GM12878 (cell line): ENCODE measurements at regions not wholly inside any gene's neighbourhood (a gene's known extent, or its start where the extent isn't known, plus 50 kb on each side); places are given as distances from the start of the nearest gene placed in this dataset.

ENCODE experiments used
- ATAC-seq: fragments of 200-7000 bp; cut with Tn5 transposase; 3 replicates; pipeline ENCODE4 v1.9.1; 2020; ENCODE audit warnings: mild to moderate bottlenecking, moderate library complexity
- BruUV-seq: library from RNA; stranded (reverse); fragments of 400-500 nt; replicated peaks from 2 replicates; lab custom pipeline; 2021; lab: Mats Ljungman, UMichigan
- CTCF ChIA-PET: fragments of 300-600 bp; sonication (Branson Sonifier 250); formaldehyde crosslinking; extraction: SDS; loops from one replicate; lab custom pipeline; 2021; ENCODE audit warnings: inconsistent platforms; lab: Yijun Ruan, JAX
- POLR2A ChIA-PET: fragments of 350-600 bp; formaldehyde crosslinking; extraction: SDS; loops from one replicate; lab custom pipeline; 2021; ENCODE audit warnings: inconsistent platforms; lab: Charles Lee
- RAD21 ChIA-PET: fragments of 300-600 bp; sonication (Branson Sonifier 250); formaldehyde crosslinking; loops from one replicate; lab custom pipeline; 2023; ENCODE audit warnings: antibody characterized with exemption; ENCODE audit not compliant: unreplicated experiment; lab: Charles Lee
- SMC1A ChIA-PET: fragments of 300-600 bp; sonication (Branson Sonifier 250); formaldehyde crosslinking; loops from one replicate; lab custom pipeline; 2023; ENCODE audit not compliant: unreplicated experiment, uncharacterized antibody; lab: Charles Lee
- DNase-seq: peaks from one replicate; pipeline ENCODE4 v3.0.0-alpha.2; 2011; ENCODE audit warnings: low read depth, low spot score
- FAIRE-seq: peaks from 3 replicates; lab custom pipeline; 2011; peaks lifted over from hg19 to GRCh38; lab: Jason Lieb, UNC
- H2AFZ ChIP-seq: 2 replicates; pipeline ENCODE4 v1.6.0; 2011; ENCODE audit warnings: low read depth, low read length, control low read depth; ENCODE audit not compliant: control insufficient read depth
- H3K27ac ChIP-seq: 2 replicates; pipeline ENCODE4 v1.5.1; 2011; ENCODE audit warnings: control low read depth; ENCODE audit not compliant: control insufficient read depth, insufficient read depth
- H3K27me3 ChIP-seq, 2 experiments: replicated peaks in 1 of 2; 2 replicates each; pipeline versions ENCODE4 v1.6.0 to v1.6.1; 2011; ENCODE audit warnings: low read length in 1 of 2; ENCODE audit not compliant: control insufficient read depth in 2 of 2, insufficient read depth in 2 of 2
- H3K36me3 ChIP-seq, 2 experiments: 2 replicates each; pipeline ENCODE4 v1.5.1; 2011; ENCODE audit warnings: low read length in 1 of 2; ENCODE audit not compliant: control insufficient read depth in 2 of 2, insufficient read depth in 2 of 2
- H3K4me1 ChIP-seq: 2 replicates; pipeline ENCODE4 v1.6.1; 2011; ENCODE audit warnings: mild to moderate bottlenecking, low read length, moderate library complexity, mixed read lengths; ENCODE audit not compliant: control insufficient read depth, insufficient read depth
- H3K4me2 ChIP-seq: 2 replicates; pipeline ENCODE4 v1.6.0; 2011; ENCODE audit warnings: control low read depth; ENCODE audit not compliant: control insufficient read depth, insufficient read depth
- H3K4me3 ChIP-seq: fragments of 200-600 bp; sonication (generic); 2 replicates; pipeline ENCODE4 v1.5.1; 2016
- H3K79me2 ChIP-seq: 2 replicates; pipeline ENCODE4 v1.6.0; 2011; ENCODE audit warnings: low read length; ENCODE audit not compliant: control insufficient read depth, insufficient read depth
- H3K9ac ChIP-seq: 2 replicates; pipeline ENCODE4 v1.8.0; 2011; ENCODE audit warnings: low read length, control low read depth, mixed read lengths; ENCODE audit not compliant: control insufficient read depth, insufficient read depth
- H3K9me3 ChIP-seq: replicated peaks from 3 replicates; pipeline ENCODE4 v1.5.1; 2011; ENCODE audit warnings: mild to moderate bottlenecking, low read length; ENCODE audit not compliant: control insufficient read depth, insufficient read depth
- H4K20me1 ChIP-seq: 2 replicates; pipeline ENCODE4 v1.6.0; 2011; ENCODE audit not compliant: control insufficient read depth, insufficient read depth
- BCL11A ChIP-seq: IDR thresholded peaks from 2 replicates; pipeline ENCODE4 v1.6.1; 2011; ENCODE audit warnings: low read depth, low read length
- CBFB ChIP-seq: IDR thresholded peaks from 2 replicates; pipeline ENCODE4 v1.6.1; 2016; ENCODE audit warnings: antibody characterized with exemption, low read depth
- GATAD2B ChIP-seq: fragments of 450-650 bp; conservative IDR thresholded peaks from 2 replicates; pipeline ENCODE4 v1.6.1; 2017; ENCODE audit warnings: low read depth, mild to moderate bottlenecking, moderate library complexity
- MEF2B ChIP-seq: fragments of 450-650 bp; IDR thresholded peaks from 2 replicates; pipeline ENCODE4 v1.6.1; 2018; ENCODE audit warnings: mild to moderate bottlenecking, moderate library complexity; ENCODE audit not compliant: partially characterized antibody, poor library complexity, severe bottlenecking
- NFXL1 ChIP-seq: fragments of 450-650 bp; IDR thresholded peaks from 2 replicates; pipeline ENCODE4 v1.6.1; 2017; ENCODE audit warnings: antibody characterized with exemption, mild to moderate bottlenecking, borderline replicate concordance
- NFYA ChIP-seq: IDR thresholded peaks from 2 replicates; pipeline ENCODE4 v1.6.1; 2011; ENCODE audit warnings: low read depth, mild to moderate bottlenecking, low read length, improper control_type of control experiment, borderline replicate concordance
- RFX5 ChIP-seq: IDR thresholded peaks from 2 replicates; pipeline ENCODE4 v1.6.1; 2011; ENCODE audit warnings: low read depth, low read length, improper control_type of control experiment
- SPI1 ChIP-seq: IDR thresholded peaks from 2 replicates; pipeline ENCODE4 v1.6.1; 2011; ENCODE audit warnings: low read depth, mild to moderate bottlenecking, low read length, moderate library complexity, borderline replicate concordance; ENCODE audit not compliant: insufficient read depth
- STAT1 ChIP-seq: fragments of 450-650 bp; conservative IDR thresholded peaks from 2 replicates; pipeline ENCODE4 v1.6.1; 2014; ENCODE audit warnings: antibody characterized with exemption, mild to moderate bottlenecking
- WRNIP1 ChIP-seq: IDR thresholded peaks from 2 replicates; pipeline ENCODE4 v1.6.1; 2011; ENCODE audit warnings: low read depth, low read length, improper control_type of control experiment, borderline replicate concordance
- YY1 ChIP-seq: IDR thresholded peaks from 2 replicates; pipeline ENCODE4 v1.6.1; 2011; ENCODE audit warnings: low read depth, mild to moderate bottlenecking, low read length
- ZNF217 ChIP-seq: fragments of 450-650 bp; IDR thresholded peaks from 2 replicates; pipeline ENCODE4 v1.6.1; 2017; ENCODE audit warnings: antibody characterized with exemption, mild to moderate bottlenecking
- WGBS: methylation state at CpG from one replicate; pipeline ENCODE4 v1.1.6; 2016; ENCODE audit warnings: low lambda C conversion rate; ENCODE audit not compliant: insufficient replicate concordance, insufficient coverage; ENCODE audit errors: missing lambda C conversion rate; 5-methylcytosine and 5-hydroxymethylcytosine counted together
- in situ Hi-C: fragments of 300-500 bp; cut with MboI; formaldehyde crosslinking; loops from 9 replicates; pipeline ENCODE4 v1.14.3; 2018; ENCODE audit warnings: mixed read lengths
- intact Hi-C: fragments of 100-400 bp; cut with micrococcal nuclease; formaldehyde crosslinking; loops from one replicate; pipeline ENCODE4 v1.14.2; 2022; ENCODE audit not compliant: unreplicated experiment
- TF ChIP-seq, protein P1 (sequence below): fragments of 150-350 bp; IDR thresholded peaks from 2 replicates; pipeline ENCODE4 v1.6.1; 2016; ENCODE audit warnings: low read depth, low read length
- TF ChIP-seq, protein P2 (sequence below): fragments of 450-650 bp; formaldehyde crosslinking; IDR thresholded peaks from 2 replicates; pipeline ENCODE4 v1.4.0; 2020; ENCODE audit warnings: mild to moderate bottlenecking, moderate library complexity
- TF ChIP-seq, protein P3 (sequence below): fragments of 450-650 bp; IDR thresholded peaks from 2 replicates; pipeline ENCODE4 v1.6.1; 2017; ENCODE audit warnings: mild to moderate bottlenecking, moderate library complexity

DNA sequence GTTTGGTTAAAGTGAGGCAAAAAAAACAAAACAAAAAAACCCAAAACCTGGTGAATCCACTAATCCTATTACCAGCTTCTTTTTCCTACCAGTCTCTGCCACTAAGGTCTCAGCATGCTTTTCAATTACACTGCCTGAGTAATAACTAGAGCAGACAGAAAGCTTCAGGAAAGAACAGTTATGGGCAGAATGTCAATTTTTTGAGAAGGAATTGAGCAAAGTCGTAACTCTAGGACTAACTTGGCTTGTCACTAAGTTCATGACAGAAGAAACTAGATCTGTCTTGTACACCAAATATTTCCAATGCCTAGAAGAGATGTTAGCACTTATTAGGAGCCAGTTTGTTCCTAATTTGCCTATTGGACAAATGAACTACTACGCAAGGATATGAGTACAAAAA is 148.8 kb upstream of the CNOT2 start:
- ChIA-PET RAD21 (no interaction called here), SMC1A (no interaction called here), POLR2A (no interaction called here), CTCF (interaction anchor here (0.9 kb wide), 1 partner anchor 19 kb away, joined by 3 read pairs; no protein-coding TSS in a partner anchor)
- ATAC-seq (no peak), DNase-seq (no peak), FAIRE-seq (no peak)
- Histone ChIP-seq H3K4me3 (no peak overlapping the region), H3K9me3 (no peaks in the 10 kb centered on the region; the same call in 2 of the 3 replicates), H3K4me1 (no peaks in the 10 kb centered on the region), H2AFZ (no peak overlapping the region), H4K20me1 (no peaks in the 10 kb centered on the region), H3K27me3 (no peaks in the 10 kb centered on the region), H3K9ac (no peak overlapping the region), H3K79me2 (no peaks in the 10 kb centered on the region), H3K4me2 (no peak overlapping the region), H3K36me3 (no peaks in the 10 kb centered on the region), H3K27ac (no peak overlapping the region)
- intact Hi-C loops (no loop called here), in situ Hi-C loops (no loop called here)
- BruUV-seq, result no TSS peak
- WGBS, result 55% methylated on average over 2 of the region's 2 CpGs
- TF ChIP-seq, protein P1, sequence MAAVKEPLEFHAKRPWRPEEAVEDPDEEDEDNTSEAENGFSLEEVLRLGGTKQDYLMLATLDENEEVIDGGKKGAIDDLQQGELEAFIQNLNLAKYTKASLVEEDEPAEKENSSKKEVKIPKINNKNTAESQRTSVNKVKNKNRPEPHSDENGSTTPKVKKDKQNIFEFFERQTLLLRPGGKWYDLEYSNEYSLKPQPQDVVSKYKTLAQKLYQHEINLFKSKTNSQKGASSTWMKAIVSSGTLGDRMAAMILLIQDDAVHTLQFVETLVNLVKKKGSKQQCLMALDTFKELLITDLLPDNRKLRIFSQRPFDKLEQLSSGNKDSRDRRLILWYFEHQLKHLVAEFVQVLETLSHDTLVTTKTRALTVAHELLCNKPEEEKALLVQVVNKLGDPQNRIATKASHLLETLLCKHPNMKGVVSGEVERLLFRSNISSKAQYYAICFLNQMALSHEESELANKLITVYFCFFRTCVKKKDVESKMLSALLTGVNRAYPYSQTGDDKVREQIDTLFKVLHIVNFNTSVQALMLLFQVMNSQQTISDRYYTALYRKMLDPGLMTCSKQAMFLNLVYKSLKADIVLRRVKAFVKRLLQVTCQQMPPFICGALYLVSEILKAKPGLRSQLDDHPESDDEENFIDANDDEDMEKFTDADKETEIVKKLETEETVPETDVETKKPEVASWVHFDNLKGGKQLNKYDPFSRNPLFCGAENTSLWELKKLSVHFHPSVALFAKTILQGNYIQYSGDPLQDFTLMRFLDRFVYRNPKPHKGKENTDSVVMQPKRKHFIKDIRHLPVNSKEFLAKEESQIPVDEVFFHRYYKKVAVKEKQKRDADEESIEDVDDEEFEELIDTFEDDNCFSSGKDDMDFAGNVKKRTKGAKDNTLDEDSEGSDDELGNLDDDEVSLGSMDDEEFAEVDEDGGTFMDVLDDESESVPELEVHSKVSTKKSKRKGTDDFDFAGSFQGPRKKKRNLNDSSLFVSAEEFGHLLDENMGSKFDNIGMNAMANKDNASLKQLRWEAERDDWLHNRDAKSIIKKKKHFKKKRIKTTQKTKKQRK, result no peak
- TF ChIP-seq YY1 (no peak), WRNIP1 (no peak), ZNF217 (no peak), MEF2B (no peak), NFYA (no peak), SPI1 (no peak), STAT1 (no peak), NFXL1 (no peak), RFX5 (no peak), BCL11A (no peak), CBFB (no peak), GATAD2B (no peak)
- TF ChIP-seq, protein P2, sequence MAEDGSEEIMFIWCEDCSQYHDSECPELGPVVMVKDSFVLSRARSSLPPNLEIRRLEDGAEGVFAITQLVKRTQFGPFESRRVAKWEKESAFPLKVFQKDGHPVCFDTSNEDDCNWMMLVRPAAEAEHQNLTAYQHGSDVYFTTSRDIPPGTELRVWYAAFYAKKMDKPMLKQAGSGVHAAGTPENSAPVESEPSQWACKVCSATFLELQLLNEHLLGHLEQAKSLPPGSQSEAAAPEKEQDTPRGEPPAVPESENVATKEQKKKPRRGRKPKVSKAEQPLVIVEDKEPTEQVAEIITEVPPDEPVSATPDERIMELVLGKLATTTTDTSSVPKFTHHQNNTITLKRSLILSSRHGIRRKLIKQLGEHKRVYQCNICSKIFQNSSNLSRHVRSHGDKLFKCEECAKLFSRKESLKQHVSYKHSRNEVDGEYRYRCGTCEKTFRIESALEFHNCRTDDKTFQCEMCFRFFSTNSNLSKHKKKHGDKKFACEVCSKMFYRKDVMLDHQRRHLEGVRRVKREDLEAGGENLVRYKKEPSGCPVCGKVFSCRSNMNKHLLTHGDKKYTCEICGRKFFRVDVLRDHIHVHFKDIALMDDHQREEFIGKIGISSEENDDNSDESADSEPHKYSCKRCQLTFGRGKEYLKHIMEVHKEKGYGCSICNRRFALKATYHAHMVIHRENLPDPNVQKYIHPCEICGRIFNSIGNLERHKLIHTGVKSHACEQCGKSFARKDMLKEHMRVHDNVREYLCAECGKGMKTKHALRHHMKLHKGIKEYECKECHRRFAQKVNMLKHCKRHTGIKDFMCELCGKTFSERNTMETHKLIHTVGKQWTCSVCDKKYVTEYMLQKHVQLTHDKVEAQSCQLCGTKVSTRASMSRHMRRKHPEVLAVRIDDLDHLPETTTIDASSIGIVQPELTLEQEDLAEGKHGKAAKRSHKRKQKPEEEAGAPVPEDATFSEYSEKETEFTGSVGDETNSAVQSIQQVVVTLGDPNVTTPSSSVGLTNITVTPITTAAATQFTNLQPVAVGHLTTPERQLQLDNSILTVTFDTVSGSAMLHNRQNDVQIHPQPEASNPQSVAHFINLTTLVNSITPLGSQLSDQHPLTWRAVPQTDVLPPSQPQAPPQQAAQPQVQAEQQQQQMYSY (CRISPR knock-in tag), result no peak
- TF ChIP-seq, protein P3, sequence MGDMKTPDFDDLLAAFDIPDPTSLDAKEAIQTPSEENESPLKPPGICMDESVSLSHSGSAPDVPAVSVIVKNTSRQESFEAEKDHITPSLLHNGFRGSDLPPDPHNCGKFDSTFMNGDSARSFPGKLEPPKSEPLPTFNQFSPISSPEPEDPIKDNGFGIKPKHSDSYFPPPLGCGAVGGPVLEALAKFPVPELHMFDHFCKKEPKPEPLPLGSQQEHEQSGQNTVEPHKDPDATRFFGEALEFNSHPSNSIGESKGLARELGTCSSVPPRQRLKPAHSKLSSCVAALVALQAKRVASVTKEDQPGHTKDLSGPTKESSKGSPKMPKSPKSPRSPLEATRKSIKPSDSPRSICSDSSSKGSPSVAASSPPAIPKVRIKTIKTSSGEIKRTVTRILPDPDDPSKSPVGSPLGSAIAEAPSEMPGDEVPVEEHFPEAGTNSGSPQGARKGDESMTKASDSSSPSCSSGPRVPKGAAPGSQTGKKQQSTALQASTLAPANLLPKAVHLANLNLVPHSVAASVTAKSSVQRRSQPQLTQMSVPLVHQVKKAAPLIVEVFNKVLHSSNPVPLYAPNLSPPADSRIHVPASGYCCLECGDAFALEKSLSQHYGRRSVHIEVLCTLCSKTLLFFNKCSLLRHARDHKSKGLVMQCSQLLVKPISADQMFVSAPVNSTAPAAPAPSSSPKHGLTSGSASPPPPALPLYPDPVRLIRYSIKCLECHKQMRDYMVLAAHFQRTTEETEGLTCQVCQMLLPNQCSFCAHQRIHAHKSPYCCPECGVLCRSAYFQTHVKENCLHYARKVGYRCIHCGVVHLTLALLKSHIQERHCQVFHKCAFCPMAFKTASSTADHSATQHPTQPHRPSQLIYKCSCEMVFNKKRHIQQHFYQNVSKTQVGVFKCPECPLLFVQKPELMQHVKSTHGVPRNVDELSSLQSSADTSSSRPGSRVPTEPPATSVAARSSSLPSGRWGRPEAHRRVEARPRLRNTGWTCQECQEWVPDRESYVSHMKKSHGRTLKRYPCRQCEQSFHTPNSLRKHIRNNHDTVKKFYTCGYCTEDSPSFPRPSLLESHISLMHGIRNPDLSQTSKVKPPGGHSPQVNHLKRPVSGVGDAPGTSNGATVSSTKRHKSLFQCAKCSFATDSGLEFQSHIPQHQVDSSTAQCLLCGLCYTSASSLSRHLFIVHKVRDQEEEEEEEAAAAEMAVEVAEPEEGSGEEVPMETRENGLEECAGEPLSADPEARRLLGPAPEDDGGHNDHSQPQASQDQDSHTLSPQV, result no peak
